HEK293 (cell line): ENCODE measurements at regions not wholly inside any gene's neighbourhood (a gene's known extent, or its start where the extent isn't known, plus 50 kb on each side); places are given as distances from the start of the nearest gene placed in this dataset.

Source experiments
- CTCF ChIA-PET: fragments of 350-600 bp; formaldehyde crosslinking; extraction: SDS; loops from one replicate; lab custom pipeline; 2021; ENCODE audit warnings: antibody characterized with exemption; lab: Yijun Ruan, JAX
- POLR2A ChIA-PET: fragments of 300-600 bp; formaldehyde crosslinking; extraction: SDS; loops from one replicate; lab custom pipeline; 2020; ENCODE audit warnings: antibody characterized with exemption, inconsistent platforms; lab: Yijun Ruan, JAX
- H3K27ac ChIP-seq: fragments of 200-500 bp; sonication (Bioruptor generic); 2 replicates; pipeline ENCODE4 v1.5.1; 2014; ENCODE audit warnings: low read depth, low read length, control low read depth, inconsistent platforms; ENCODE audit errors: extremely low read depth
- H3K36me3 ChIP-seq, 2 experiments: fragments of 200-500 bp in 1 of 2; sonication (Bioruptor generic) in 1 of 2; 1 replicate in 1 of 2; 2 replicates in 1 of 2; pipeline ENCODE4 v1.5.1; 2014 to 2017; ENCODE audit warnings: inconsistent platforms in 2 of 2, low read length in 2 of 2; ENCODE audit not compliant: control insufficient read depth in 2 of 2, insufficient read depth in 1 of 2
- H3K4me1 ChIP-seq: fragments of 200-500 bp; sonication (Bioruptor generic); 2 replicates; pipeline ENCODE4 v1.5.1; 2014; ENCODE audit warnings: mild to moderate bottlenecking, low read length, inconsistent platforms; ENCODE audit not compliant: control insufficient read depth, insufficient read depth
- H3K4me3 ChIP-seq: 2 replicates; pipeline ENCODE4 v1.5.1; 2011; ENCODE audit warnings: low read depth, mild to moderate bottlenecking, control low read depth, low read length, moderate library complexity
- H3K9me3 ChIP-seq: fragments of 200-500 bp; sonication (Bioruptor generic); 2 replicates; pipeline ENCODE4 v1.5.1; 2014; ENCODE audit warnings: low read depth, low read length, inconsistent platforms; ENCODE audit not compliant: control insufficient read depth, insufficient read depth
- EGR2 ChIP-seq: fragments of 450-650 bp; formaldehyde crosslinking; IDR thresholded peaks from 2 replicates; pipeline ENCODE4 v1.5.1; 2016; ENCODE audit warnings: low read depth, missing biosample characterization, missing genetic modification characterization
- HOXD13 ChIP-seq: sonication (generic); formaldehyde crosslinking; IDR thresholded peaks from 2 replicates; pipeline ENCODE4 v1.8.0; 2022; ENCODE audit warnings: missing genetic modification reagents, borderline replicate concordance
- SCRT1 ChIP-seq: fragments of 450-650 bp; formaldehyde crosslinking; IDR thresholded peaks from 2 replicates; pipeline ENCODE4 v1.5.1; 2016; ENCODE audit warnings: missing biosample characterization, missing genetic modification characterization, borderline replicate concordance
- SCRT2 ChIP-seq: fragments of 450-650 bp; formaldehyde crosslinking; IDR thresholded peaks from 2 replicates; pipeline ENCODE4 v1.5.1; 2016; ENCODE audit warnings: missing biosample characterization, missing genetic modification characterization
- ZFHX2 ChIP-seq: fragments of 450-650 bp; formaldehyde crosslinking; conservative IDR thresholded peaks from 2 replicates; pipeline ENCODE4 v1.5.1; 2016; ENCODE audit warnings: missing biosample characterization, missing genetic modification characterization
- ZFP3 ChIP-seq: fragments of 450-650 bp; formaldehyde crosslinking; IDR thresholded peaks from 2 replicates; pipeline ENCODE4 v1.5.1; 2016; ENCODE audit warnings: low read depth, missing biosample characterization, missing genetic modification characterization
- ZIC2 ChIP-seq: fragments of 450-650 bp; formaldehyde crosslinking; IDR thresholded peaks from 2 replicates; pipeline ENCODE4 v1.5.1; 2016; ENCODE audit warnings: missing biosample characterization, missing genetic modification characterization
- ZNF114 ChIP-seq: fragments of 450-650 bp; formaldehyde crosslinking; IDR thresholded peaks from 2 replicates; pipeline ENCODE4 v1.5.0; 2017; ENCODE audit warnings: missing biosample characterization, missing genetic modification characterization
- ZNF19 ChIP-seq: fragments of 450-650 bp; formaldehyde crosslinking; IDR thresholded peaks from 2 replicates; pipeline ENCODE4; 2016; ENCODE audit warnings: missing biosample characterization, missing genetic modification characterization, low read depth
- ZNF2 ChIP-seq: fragments of 450-650 bp; formaldehyde crosslinking; IDR thresholded peaks from 2 replicates; pipeline ENCODE4 v1.5.1; 2016; ENCODE audit warnings: missing biosample characterization, missing genetic modification characterization
- ZNF239 ChIP-seq: fragments of 450-650 bp; formaldehyde crosslinking; IDR thresholded peaks from 2 replicates; pipeline ENCODE4 v1.5.1; 2016; ENCODE audit warnings: missing biosample characterization, missing genetic modification characterization
- ZNF266 ChIP-seq: fragments of 450-650 bp; formaldehyde crosslinking; IDR thresholded peaks from 2 replicates; pipeline ENCODE4 v1.5.1; 2016; ENCODE audit warnings: missing biosample characterization, missing genetic modification characterization, low read depth
- ZNF280C ChIP-seq: fragments of 450-650 bp; formaldehyde crosslinking; IDR thresholded peaks from 2 replicates; pipeline ENCODE4 v1.5.1; 2016; ENCODE audit warnings: missing biosample characterization, missing genetic modification characterization
- ZNF398 ChIP-seq: fragments of 450-650 bp; formaldehyde crosslinking; IDR thresholded peaks from 2 replicates; pipeline ENCODE4 v1.5.1; 2017; ENCODE audit warnings: missing biosample characterization, missing genetic modification characterization
- ZNF521 ChIP-seq: fragments of 450-650 bp; formaldehyde crosslinking; IDR thresholded peaks from 2 replicates; pipeline ENCODE4 v1.5.1; 2017; ENCODE audit warnings: missing biosample characterization, mild to moderate bottlenecking, missing genetic modification characterization
- ZNF707 ChIP-seq: fragments of 450-650 bp; formaldehyde crosslinking; IDR thresholded peaks from 2 replicates; pipeline ENCODE4 v1.5.1; 2016; ENCODE audit warnings: missing biosample characterization, missing genetic modification characterization
- ZNF747 ChIP-seq: fragments of 450-650 bp; formaldehyde crosslinking; IDR thresholded peaks from 2 replicates; pipeline ENCODE4 v1.5.1; 2016; ENCODE audit warnings: missing biosample characterization, missing genetic modification characterization
- ZNF776 ChIP-seq: fragments of 450-650 bp; formaldehyde crosslinking; IDR thresholded peaks from 2 replicates; pipeline ENCODE4 v1.5.0; 2017; ENCODE audit warnings: missing biosample characterization, missing genetic modification characterization, borderline replicate concordance
- TF ChIP-seq, protein P1 (sequence below): fragments of 450-650 bp; formaldehyde crosslinking; IDR thresholded peaks from 2 replicates; pipeline ENCODE4 v1.5.1; 2016; ENCODE audit warnings: missing biosample characterization, missing genetic modification characterization
- TF ChIP-seq, protein P2 (sequence below): fragments of 450-650 bp; formaldehyde crosslinking; IDR thresholded peaks from 2 replicates; pipeline ENCODE4 v1.5.1; 2016; ENCODE audit warnings: missing biosample characterization, missing genetic modification characterization
- TF ChIP-seq, protein P3 (sequence below): fragments of 450-650 bp; formaldehyde crosslinking; IDR thresholded peaks from 2 replicates; pipeline ENCODE4 v1.5.1; 2016; ENCODE audit warnings: missing biosample characterization, missing genetic modification characterization
- TF ChIP-seq, protein P4 (sequence below): fragments of 450-650 bp; formaldehyde crosslinking; IDR thresholded peaks from 2 replicates; pipeline ENCODE4 v1.5.1; 2016; ENCODE audit warnings: missing biosample characterization, missing genetic modification characterization

DNA sequence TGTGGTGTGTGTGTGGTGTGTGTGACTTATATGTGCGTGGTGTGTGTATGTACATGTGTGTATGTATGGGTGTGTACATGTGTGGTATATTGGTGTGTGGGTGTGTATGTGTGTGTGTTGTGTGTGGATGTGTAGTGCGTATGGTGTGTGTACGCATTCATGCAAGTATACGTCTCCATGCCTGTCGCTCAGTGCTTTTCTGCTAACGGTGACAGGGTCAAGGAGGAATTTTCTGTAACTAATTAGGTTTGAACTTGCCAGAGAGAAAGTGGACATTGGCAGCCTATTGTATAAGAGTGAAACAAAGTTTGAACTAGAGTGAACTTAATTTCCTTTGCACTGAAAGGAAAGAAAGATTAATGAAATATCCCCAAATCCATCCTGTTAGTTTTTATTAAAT is 120.9 kb upstream of the GSC start:
- H3K9me3 ChIP-seq: no peaks in the 10 kb centered on the region
- H3K36me3 ChIP-seq: no peaks in the 10 kb centered on the region
- no peak for TF ChIP-seq ZNF398 (tag by site-specific recombination)
- TF ChIP-seq SCRT2: peak; percentile 84
- TF ChIP-seq ZIC2 (tag by site-specific recombination): no peak
- TF ChIP-seq ZFHX2: 0 out of 2 replicates have a peak, but pooled peaks have one; percentile 13
- TF ChIP-seq HOXD13: no peak
- TF ChIP-seq SCRT1 (tag by site-specific recombination): 0 out of 2 replicates have a peak, but pooled peaks have one; percentile 62
- 0 out of 2 replicates have a peak, but pooled peaks have one; percentile 21 for TF ChIP-seq ZNF2 (tag by site-specific recombination)
- peak; percentile 29; the same call in 1 of the 2 replicates for TF ChIP-seq ZNF707 (tag by site-specific recombination)
- TF ChIP-seq, protein P1, sequence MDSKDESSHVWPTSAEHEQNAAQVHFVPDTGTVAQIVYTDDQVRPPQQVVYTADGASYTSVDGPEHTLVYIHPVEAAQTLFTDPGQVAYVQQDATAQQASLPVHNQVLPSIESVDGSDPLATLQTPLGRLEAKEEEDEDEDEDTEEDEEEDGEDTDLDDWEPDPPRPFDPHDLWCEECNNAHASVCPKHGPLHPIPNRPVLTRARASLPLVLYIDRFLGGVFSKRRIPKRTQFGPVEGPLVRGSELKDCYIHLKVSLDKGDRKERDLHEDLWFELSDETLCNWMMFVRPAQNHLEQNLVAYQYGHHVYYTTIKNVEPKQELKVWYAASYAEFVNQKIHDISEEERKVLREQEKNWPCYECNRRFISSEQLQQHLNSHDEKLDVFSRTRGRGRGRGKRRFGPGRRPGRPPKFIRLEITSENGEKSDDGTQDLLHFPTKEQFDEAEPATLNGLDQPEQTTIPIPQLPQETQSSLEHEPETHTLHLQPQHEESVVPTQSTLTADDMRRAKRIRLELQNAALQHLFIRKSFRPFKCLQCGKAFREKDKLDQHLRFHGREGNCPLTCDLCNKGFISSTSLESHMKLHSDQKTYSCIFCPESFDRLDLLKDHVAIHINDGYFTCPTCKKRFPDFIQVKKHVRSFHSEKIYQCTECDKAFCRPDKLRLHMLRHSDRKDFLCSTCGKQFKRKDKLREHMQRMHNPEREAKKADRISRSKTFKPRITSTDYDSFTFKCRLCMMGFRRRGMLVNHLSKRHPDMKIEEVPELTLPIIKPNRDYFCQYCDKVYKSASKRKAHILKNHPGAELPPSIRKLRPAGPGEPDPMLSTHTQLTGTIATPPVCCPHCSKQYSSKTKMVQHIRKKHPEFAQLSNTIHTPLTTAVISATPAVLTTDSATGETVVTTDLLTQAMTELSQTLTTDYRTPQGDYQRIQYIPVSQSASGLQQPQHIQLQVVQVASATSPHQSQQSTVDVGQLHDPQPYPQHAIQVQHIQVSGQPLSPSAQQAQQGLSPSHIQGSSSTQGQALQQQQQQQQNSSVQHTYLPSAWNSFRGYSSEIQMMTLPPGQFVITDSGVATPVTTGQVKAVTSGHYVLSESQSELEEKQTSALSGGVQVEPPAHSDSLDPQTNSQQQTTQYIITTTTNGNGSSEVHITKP: no peak
- no peak for TF ChIP-seq ZNF747 (tag by site-specific recombination)
- TF ChIP-seq, protein P2, sequence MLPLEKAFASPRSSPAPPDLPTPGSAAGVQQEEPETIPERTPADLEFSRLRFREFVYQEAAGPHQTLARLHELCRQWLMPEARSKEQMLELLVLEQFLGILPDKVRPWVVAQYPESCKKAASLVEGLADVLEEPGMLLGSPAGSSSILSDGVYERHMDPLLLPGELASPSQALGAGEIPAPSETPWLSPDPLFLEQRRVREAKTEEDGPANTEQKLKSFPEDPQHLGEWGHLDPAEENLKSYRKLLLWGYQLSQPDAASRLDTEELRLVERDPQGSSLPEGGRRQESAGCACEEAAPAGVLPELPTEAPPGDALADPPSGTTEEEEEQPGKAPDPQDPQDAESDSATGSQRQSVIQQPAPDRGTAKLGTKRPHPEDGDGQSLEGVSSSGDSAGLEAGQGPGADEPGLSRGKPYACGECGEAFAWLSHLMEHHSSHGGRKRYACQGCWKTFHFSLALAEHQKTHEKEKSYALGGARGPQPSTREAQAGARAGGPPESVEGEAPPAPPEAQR (tag by site-specific recombination): 0 out of 2 replicates have a peak, but pooled peaks have one; percentile 35
- TF ChIP-seq ZNF19 (tag by site-specific recombination): no peak
- TF ChIP-seq, protein P3, sequence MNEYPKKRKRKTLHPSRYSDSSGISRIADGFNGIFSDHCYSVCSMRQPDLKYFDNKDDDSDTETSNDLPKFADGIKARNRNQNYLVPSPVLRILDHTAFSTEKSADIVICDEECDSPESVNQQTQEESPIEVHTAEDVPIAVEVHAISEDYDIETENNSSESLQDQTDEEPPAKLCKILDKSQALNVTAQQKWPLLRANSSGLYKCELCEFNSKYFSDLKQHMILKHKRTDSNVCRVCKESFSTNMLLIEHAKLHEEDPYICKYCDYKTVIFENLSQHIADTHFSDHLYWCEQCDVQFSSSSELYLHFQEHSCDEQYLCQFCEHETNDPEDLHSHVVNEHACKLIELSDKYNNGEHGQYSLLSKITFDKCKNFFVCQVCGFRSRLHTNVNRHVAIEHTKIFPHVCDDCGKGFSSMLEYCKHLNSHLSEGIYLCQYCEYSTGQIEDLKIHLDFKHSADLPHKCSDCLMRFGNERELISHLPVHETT (tag by site-specific recombination): no peak
- H3K27ac ChIP-seq: no peak overlapping the region
- ChIA-PET POLR2A (no interaction called here), CTCF (no interaction called here)
- no peaks in the 10 kb centered on the region for H3K4me1 ChIP-seq
- H3K4me3 ChIP-seq: no peak overlapping the region

GRCh38 chr14:94889520-94890312 is 119.8 kb upstream of the GSC start:
- CTCF ChIA-PET: no interaction called here
- H3K9me3 ChIP-seq: no peaks in the 10 kb centered on the region
- no peaks in the 10 kb centered on the region for H3K36me3 ChIP-seq
- no peaks in the 10 kb centered on the region for H3K4me1 ChIP-seq
- POLR2A ChIA-PET: no interaction called here
- no peak overlapping the region for H3K4me3 ChIP-seq
- no peak overlapping the region for H3K27ac ChIP-seq
- TF ChIP-seq ZFHX2 (peak; percentile 94), ZNF280C (0 out of 2 replicates have a peak, but pooled peaks have one; percentile 33), EGR2 (tag by site-specific recombination) (peak; percentile 93), ZNF239 (peak; percentile 31; the same call in 1 of the 2 replicates), ZNF114 (peak; percentile 65; the same call in 1 of the 2 replicates), ZNF521 (tag by site-specific recombination) (0 out of 2 replicates have a peak, but pooled peaks have one; percentile 14), ZNF266 (peak; percentile 47; the same call in 1 of the 2 replicates), ZFP3 (tag by site-specific recombination) (no peak), ZNF776 (tag by site-specific recombination) (peak; percentile 82)
- TF ChIP-seq, protein P4, sequence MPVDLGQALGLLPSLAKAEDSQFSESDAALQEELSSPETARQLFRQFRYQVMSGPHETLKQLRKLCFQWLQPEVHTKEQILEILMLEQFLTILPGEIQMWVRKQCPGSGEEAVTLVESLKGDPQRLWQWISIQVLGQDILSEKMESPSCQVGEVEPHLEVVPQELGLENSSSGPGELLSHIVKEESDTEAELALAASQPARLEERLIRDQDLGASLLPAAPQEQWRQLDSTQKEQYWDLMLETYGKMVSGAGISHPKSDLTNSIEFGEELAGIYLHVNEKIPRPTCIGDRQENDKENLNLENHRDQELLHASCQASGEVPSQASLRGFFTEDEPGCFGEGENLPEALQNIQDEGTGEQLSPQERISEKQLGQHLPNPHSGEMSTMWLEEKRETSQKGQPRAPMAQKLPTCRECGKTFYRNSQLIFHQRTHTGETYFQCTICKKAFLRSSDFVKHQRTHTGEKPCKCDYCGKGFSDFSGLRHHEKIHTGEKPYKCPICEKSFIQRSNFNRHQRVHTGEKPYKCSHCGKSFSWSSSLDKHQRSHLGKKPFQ (tag by site-specific recombination): peak; percentile 90
